Esophagus muscularis mucosa (tissue), 4 donors: ENCODE measurements at regions not wholly inside any gene's neighbourhood (a gene's known extent, or its start where the extent isn't known, plus 50 kb on each side); places are given as distances from the start of the nearest gene placed in this dataset.
"Not testable (repeated sequence)": the region's sequence is repeated elsewhere in the genome, so short reads cannot be mapped to it uniquely, and the experiment has no call there.

ENCODE experiments used
- DNase-seq: peaks from one replicate; pipeline ENCODE4 v3.0.0-alpha.2; 2017; ENCODE audit errors: extremely low spot score
- H3K27ac ChIP-seq, 4 donors: fragments of 200-600 bp; sonication (generic); replicated peaks in 1 of 4; 1 replicate in 3 of 4; 2 replicates in 1 of 4; pipeline ENCODE4 v1.5.1; 2016 to 2019; ENCODE audit warnings: mild to moderate bottlenecking in 1 of 4
- H3K27me3 ChIP-seq, 4 donors: fragments of 200-600 bp; sonication (generic); one replicate each; pipeline versions ENCODE4 v1.5.1 to v1.6.0; 2016 to 2019
- H3K36me3 ChIP-seq, 4 donors: fragments of 200-600 bp; sonication (generic); one replicate each; pipeline ENCODE4 v1.5.1; 2016 to 2019
- H3K4me1 ChIP-seq, 4 donors: fragments of 200-600 bp; sonication (generic); one replicate each; pipeline ENCODE4 v1.5.1; 2016 to 2019
- H3K4me3 ChIP-seq, 4 donors: fragments of 200-600 bp; sonication (generic); 1 replicate in 2 of 4; 2 replicates in 2 of 4; pipeline ENCODE4 v1.5.1; 2016 to 2019; ENCODE audit warnings: mild to moderate bottlenecking in 4 of 4, moderate library complexity in 1 of 4
- H3K9me3 ChIP-seq, 4 donors: fragments of 200-600 bp; sonication (generic); 1 replicate in 3 of 4; 2 replicates in 1 of 4; pipeline ENCODE4 v1.5.1; 2016 to 2019
- CTCF ChIP-seq, 3 experiments: fragments of 200-600 bp in 2 of 3; fragments of 450-650 bp in 1 of 3; sonication (generic) in 2 of 3; IDR thresholded peaks; one replicate each; pipeline ENCODE4 v1.5.1; 2017 to 2019; ENCODE audit warnings: antibody characterized with exemption in 3 of 3, mild to moderate bottlenecking in 2 of 3, moderate library complexity in 1 of 3
- EP300 ChIP-seq: sonication (generic); formaldehyde crosslinking; IDR thresholded peaks from one replicate; pipeline ENCODE4 v1.6.1; 2017; ENCODE audit warnings: antibody characterized with exemption
- POLR2A ChIP-seq: fragments of 450-650 bp; IDR thresholded peaks from one replicate; pipeline ENCODE4 v1.6.1; 2017; ENCODE audit warnings: antibody characterized with exemption, moderate library complexity, mild to moderate bottlenecking, low read depth
- POLR2AphosphoS5 ChIP-seq, 2 donors: sonication (generic); formaldehyde crosslinking; IDR thresholded peaks; one replicate each; pipeline ENCODE4 v1.6.1; 2017; ENCODE audit warnings: antibody characterized with exemption in 2 of 2
- WGBS: methylation state at CpG from one replicate; pipeline ENCODE4 v1.1.5; 2018; 5-methylcytosine and 5-hydroxymethylcytosine counted together
- intact Hi-C: fragments of 100-400 bp; cut with DNase I; formaldehyde crosslinking; loops from one replicate; pipeline ENCODE4 v1.15.1; 2023

GRCh38 chr2:132068407-132068806 lies 93.3 kb downstream of the ANKRD30BL start:
- DNase-seq: not testable (repeated sequence)

GRCh38 chr2:132065391-132065790 lies 96.4 kb downstream of the ANKRD30BL start:
- H3K27me3 ChIP-seq, DNase-seq, H3K4me1 ChIP-seq, H3K9me3 ChIP-seq, H3K27ac ChIP-seq, H3K36me3 ChIP-seq, H3K4me3 ChIP-seq, intact Hi-C loops: not testable (repeated sequence)
- WGBS: 100% methylated on average over 2 of the region's 2 CpGs

More at GRCh38 chr2:132068407-132068806, 93.3 kb downstream of the ANKRD30BL start:
- H3K4me3 ChIP-seq, H3K27me3 ChIP-seq, intact Hi-C loops, H3K4me1 ChIP-seq, H3K27ac ChIP-seq, H3K9me3 ChIP-seq, H3K36me3 ChIP-seq: not testable (repeated sequence)
- WGBS: 91% methylated on average over 13 of the region's 13 CpGs

- H3K27ac ChIP-seq, H3K36me3 ChIP-seq, H3K9me3 ChIP-seq, H3K4me3 ChIP-seq, DNase-seq, intact Hi-C loops: not testable (repeated sequence)
- Histone ChIP-seq H3K27me3 (peaks cover 0 to 43% (median 20%) of the 10 kb centered on the region in 4 donors), H3K4me1 (peaks cover 0 to 17% (median 16%) of the 10 kb centered on the region in 4 donors)
- WGBS: 70% methylated on average over 5 of the region's 5 CpGs
Observed at GRCh38 chr2:132039609-132040236, 122.0 kb downstream of the ANKRD30BL start.

- H3K4me1 ChIP-seq: peaks cover 0 to 17% (median 16%) of the 10 kb centered on the region in 4 donors
- intact Hi-C loops, H3K9me3 ChIP-seq, H3K36me3 ChIP-seq, DNase-seq, H3K27ac ChIP-seq: not testable (repeated sequence)
- 5% methylated on average over 1 of the region's 1 CpG for WGBS
- H3K4me3 ChIP-seq: peak overlapping the region; percentile 54 to 61 (median 57)
- H3K27me3 ChIP-seq: peaks cover 0 to 43% (median 20%) of the 10 kb centered on the region in 4 donors
Observed at GRCh38 chr2:132038883-132039235, 122.9 kb downstream of the ANKRD30BL start.

GRCh38 chr2:132038179-132038882 lies 123.4 kb downstream of the ANKRD30BL start:
- Histone ChIP-seq H3K27me3 (peaks cover 0 to 42% (median 20%) of the 10 kb centered on the region in 4 donors), H3K9me3 (no peaks in the 10 kb centered on the region), H3K4me1 (peaks cover 0 to 17% (median 16%) of the 10 kb centered on the region in 4 donors), H3K4me3 (peak overlapping the region; percentile 54 to 61 (median 57)), H3K27ac (no peak overlapping the region), H3K36me3 (no peaks in the 10 kb centered on the region)
- WGBS: 3% methylated on average over 73 of the region's 84 CpGs
- no peak for TF ChIP-seq CTCF (IDR thresholded peaks at IDR 0.05)
- no peak for TF ChIP-seq POLR2A
- no peak for TF ChIP-seq EP300
- TF ChIP-seq POLR2AphosphoS5 (IDR thresholded peaks at IDR 0.05): no peak
- DNase-seq: no peak
- intact Hi-C loops: no loop called here

GRCh38 chr2:132037527-132038178 lies 124.1 kb downstream of the ANKRD30BL start:
- peaks cover 0 to 40% (median 20%) of the 10 kb centered on the region in 4 donors for H3K27me3 ChIP-seq
- H3K36me3 ChIP-seq: no peaks in the 10 kb centered on the region
- no peak for DNase-seq
- TF ChIP-seq EP300 (no peak), POLR2A (no peak), CTCF (IDR thresholded peaks at IDR 0.05) (no peak), POLR2AphosphoS5 (IDR thresholded peaks at IDR 0.05) (no peak)
- 50% methylated on average over 2 of the region's 53 CpGs for WGBS
- peak overlapping the region; percentile 54 to 61 (median 57) for H3K4me3 ChIP-seq
- no peaks in the 10 kb centered on the region for H3K9me3 ChIP-seq
- intact Hi-C loops: no loop called here
- H3K4me1 ChIP-seq: peaks cover 0 to 17% (median 16%) of the 10 kb centered on the region in 4 donors
- H3K27ac ChIP-seq: no peak overlapping the region
